ENCODE measurements at regions not wholly inside any gene's neighbourhood (a gene's known extent, or its start where the extent isn't known, plus 50 kb on each side); places are given as distances from the start of the nearest gene placed in this dataset.
A peak's percentile ranks its signal among the peaks of the same experiment; 100 is the strongest.

DNA sequence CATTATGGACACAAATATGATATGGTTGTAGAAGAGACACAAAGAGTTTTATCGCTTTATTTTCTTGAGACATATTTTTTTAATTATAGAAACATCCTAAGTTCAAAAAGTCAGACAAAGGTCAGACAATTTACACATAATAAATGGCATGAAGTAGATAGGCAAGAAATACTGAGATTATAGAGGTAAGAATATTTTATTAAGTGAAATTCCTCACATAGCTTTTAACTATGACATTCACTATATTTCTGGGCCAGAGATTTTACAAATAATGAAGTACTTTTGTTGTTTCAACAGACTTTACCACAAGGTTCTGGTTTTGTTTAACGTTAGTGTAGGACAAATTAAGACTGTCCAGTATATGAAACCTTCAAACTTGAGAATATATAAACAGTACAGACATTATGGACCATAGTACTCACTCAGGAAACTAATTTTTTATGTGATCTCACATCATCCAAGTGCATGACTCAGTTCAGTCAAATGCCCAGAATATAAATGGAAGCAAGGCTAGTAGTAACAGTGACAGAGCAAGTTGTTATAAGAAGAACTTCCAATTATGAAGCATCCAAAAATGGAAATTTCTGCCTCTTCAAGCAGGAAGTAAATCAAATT, 394.8 kb downstream of the KCNJ2 start:
- H3K18ac ChIP-seq (ENCODE audit: low read depth, low read length): no peak overlapping the region
- H2BK5ac ChIP-seq (ENCODE audit: low read depth, low read length, poor library complexity, severe bottlenecking): no peak overlapping the region
- H2AK9ac ChIP-seq (replicated peaks; ENCODE audit: low read depth, low read length, poor library complexity): no peak overlapping the region
- no peaks in the 10 kb centered on the region for H3K27me3 ChIP-seq (ENCODE audit: control insufficient read depth, insufficient read depth, low read length)
- H3K9ac ChIP-seq (ENCODE audit: low read depth, low read length): no peak overlapping the region
- no peak overlapping the region for H2AK5ac ChIP-seq (ENCODE audit: low read depth, low read length)
- CTCF ChIA-PET: no interaction called here
- H4K20me1 ChIP-seq (ENCODE audit: insufficient read depth, low read length): no peaks in the 10 kb centered on the region
- H3K9me1 ChIP-seq (ENCODE audit: insufficient read depth, low read length): no peaks in the 10 kb centered on the region
- H3K23ac ChIP-seq (ENCODE audit: low read depth, low read length): no peak overlapping the region
- no peak overlapping the region for H3K56ac ChIP-seq (ENCODE audit: extremely low read depth, insufficient read depth, low read length)
- no peak overlapping the region for H3K14ac ChIP-seq (replicated peaks; ENCODE audit: low read depth, low read length)
- no peak overlapping the region for H3K4ac ChIP-seq (ENCODE audit: low read depth, low read length)
- H4K8ac ChIP-seq (ENCODE audit: low read depth in 2 of 2, low read length in 2 of 2): no peak overlapping the region
- H3K4me2 ChIP-seq (ENCODE audit: low read depth, low read length): no peak overlapping the region; the same call in 1 of the 2 replicates
- dilution Hi-C loops (cut with HindIII; ENCODE audit: low sequenced_read_pairs, unreplicated experiment) (no loop called here), in situ Hi-C loops (cut with MboI; ENCODE audit: low sequenced_read_pairs) (no loop called here), intact Hi-C loops (cut with micrococcal nuclease) (no loop called here)
- no peak overlapping the region for H2AFZ ChIP-seq (replicated peaks; ENCODE audit: low read length, poor library complexity)
- H4K91ac ChIP-seq (ENCODE audit: insufficient read depth, low read depth, low read length): no peak overlapping the region
- H2BK20ac ChIP-seq (ENCODE audit: low read depth, low read length): no peak overlapping the region
- H3K4me3 ChIP-seq (ENCODE audit: insufficient read depth, low read depth, low read length): no peak overlapping the region
- H3K4me1 ChIP-seq (ENCODE audit: control insufficient read depth, insufficient read depth, low read length): no peaks in the 10 kb centered on the region; the same call in 1 of the 2 replicates
- no CpG with 5 or more reads among the region's 2 CpGs for WGBS, 2 experiments (ENCODE audit: extremely low coverage in 2 of 2, insufficient read length in 1 of 2)
- peak; percentile 79 for ATAC-seq (ENCODE audit: low read depth)
- TF ChIP-seq SMC3 (IDR thresholded peaks at IDR 0.05; ENCODE audit: low read depth, low read length) (no peak), MAZ (IDR thresholded peaks at IDR 0.05; ENCODE audit: borderline replicate concordance, low read depth, low read length) (no peak), CTCF (conservative IDR thresholded peaks at IDR 0.05; ENCODE audit: low read depth, low read length) (no peak), CHD1 (IDR thresholded peaks at IDR 0.05; ENCODE audit: low read depth, low read length) (no peak), NFE2L2 (IDR thresholded peaks at IDR 0.05; ENCODE audit: low read depth, low read length) (no peak), RFX5 (IDR thresholded peaks at IDR 0.05; ENCODE audit: low read depth, low read length) (no peak), RCOR1 (IDR thresholded peaks at IDR 0.05; ENCODE audit: insufficient replicate concordance, low read length) (no peak), POLR2A (IDR thresholded peaks at IDR 0.05; ENCODE audit: low read depth, low read length) (no peak)
- TF ChIP-seq, protein P1, sequence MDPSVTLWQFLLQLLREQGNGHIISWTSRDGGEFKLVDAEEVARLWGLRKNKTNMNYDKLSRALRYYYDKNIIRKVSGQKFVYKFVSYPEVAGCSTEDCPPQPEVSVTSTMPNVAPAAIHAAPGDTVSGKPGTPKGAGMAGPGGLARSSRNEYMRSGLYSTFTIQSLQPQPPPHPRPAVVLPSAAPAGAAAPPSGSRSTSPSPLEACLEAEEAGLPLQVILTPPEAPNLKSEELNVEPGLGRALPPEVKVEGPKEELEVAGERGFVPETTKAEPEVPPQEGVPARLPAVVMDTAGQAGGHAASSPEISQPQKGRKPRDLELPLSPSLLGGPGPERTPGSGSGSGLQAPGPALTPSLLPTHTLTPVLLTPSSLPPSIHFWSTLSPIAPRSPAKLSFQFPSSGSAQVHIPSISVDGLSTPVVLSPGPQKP (IDR thresholded peaks at IDR 0.05; ENCODE audit: borderline replicate concordance, low read depth, low read length): no peak
- H3K9me3 ChIP-seq (ENCODE audit: control insufficient read depth, insufficient read depth, low read length): no peaks in the 10 kb centered on the region
- no peak overlapping the region for H2BK15ac ChIP-seq (ENCODE audit: low read depth, low read length)
- no peak overlapping the region for H3K27ac ChIP-seq (ENCODE audit: insufficient read depth, low read length)
- no TSS peak for BruUV-seq (replicated peaks)
- no peaks in the 10 kb centered on the region for H3K79me1 ChIP-seq (ENCODE audit: low read depth in 1 of 2, low read length in 2 of 2)
- no peak overlapping the region for H2BK120ac ChIP-seq (ENCODE audit: low read depth, low read length)
- peak; percentile 61 for DNase-seq
- POLR2A ChIA-PET (ENCODE audit: unreplicated experiment): no interaction called here
- no peak overlapping the region for H4K5ac ChIP-seq (ENCODE audit: low read depth, low read length)
- no peaks in the 10 kb centered on the region for H3K36me3 ChIP-seq (ENCODE audit: control insufficient read depth, insufficient read depth, low read length)

Measured in IMR-90 (cell line).